ENCODE measurements at regions not wholly inside any gene's neighbourhood (a gene's known extent, or its start where the extent isn't known, plus 50 kb on each side); places are given as distances from the start of the nearest gene placed in this dataset.
A peak's percentile ranks its signal among the peaks of the same experiment; 100 is the strongest.
"Not testable (repeated sequence)": the region's sequence is repeated elsewhere in the genome, so short reads cannot be mapped to it uniquely, and the experiment has no call there.

GRCh38 chr7:118956285-118956684 lies 731.8 kb downstream of the ANKRD7 start:
- DNase-seq, result not testable (repeated sequence)

DNA sequence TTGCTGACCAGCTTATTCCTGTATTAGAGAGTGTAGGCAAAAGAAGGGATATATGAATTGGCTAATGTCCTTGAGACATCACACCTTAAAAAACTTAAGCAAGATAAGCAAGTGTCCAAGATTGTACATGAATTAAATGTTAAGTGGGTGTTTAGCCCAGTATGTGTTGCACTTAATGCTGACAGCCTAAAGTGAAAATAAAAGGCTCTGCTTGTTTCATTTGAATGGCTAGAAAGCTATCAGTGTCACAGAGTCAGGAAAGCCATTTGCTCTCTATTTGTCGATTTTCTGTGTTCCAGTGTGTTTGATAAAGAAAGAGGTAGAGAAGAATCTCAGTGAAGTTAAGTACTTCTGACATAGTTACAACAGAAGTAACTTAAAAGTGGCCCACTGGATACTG lies 744.9 kb downstream of the ANKRD7 start:
- DNase-seq, result no peak

DNA sequence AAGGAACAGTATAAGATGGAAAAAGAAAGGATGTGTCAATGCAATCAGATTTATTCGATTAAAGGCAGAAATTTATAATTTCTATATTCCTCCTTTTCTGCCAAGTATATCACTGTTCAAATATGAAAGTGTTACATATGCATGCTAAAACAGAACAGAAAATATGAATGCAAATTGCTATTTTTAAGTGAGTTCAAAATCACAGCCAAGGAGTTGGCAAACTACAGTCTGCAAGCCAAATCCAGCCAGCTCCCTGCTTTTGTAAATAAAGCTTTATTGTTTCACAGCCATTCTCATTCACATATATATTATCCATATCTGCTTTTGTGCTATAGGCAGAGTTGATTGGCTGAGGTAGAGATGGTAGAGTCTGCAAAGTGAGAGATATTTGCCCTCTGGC lies 747.2 kb downstream of the ANKRD7 start:
- no peak for DNase-seq

GRCh38 chr7:118974836-118975235 lies 750.3 kb downstream of the ANKRD7 start:
- DNase-seq, result no peak

DNA sequence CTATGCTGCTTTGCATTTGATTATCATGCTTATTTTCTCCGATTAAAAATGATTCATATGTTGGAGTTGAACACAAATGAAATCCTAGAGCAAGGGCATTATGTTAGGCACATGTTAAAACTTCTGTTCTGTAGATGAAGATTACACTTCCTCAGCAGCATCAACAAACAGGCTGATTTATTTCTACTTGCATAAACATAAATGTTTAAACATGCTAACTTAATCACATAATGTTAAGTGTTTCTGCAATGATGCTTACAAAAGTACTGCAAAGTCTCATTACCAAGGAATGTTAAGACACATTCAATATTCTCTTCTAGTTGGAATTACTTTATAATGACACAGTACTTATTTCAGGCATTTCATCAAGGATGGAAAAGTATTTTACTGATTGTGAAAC lies 770.8 kb downstream of the ANKRD7 start:
- DNase-seq, result no peak

- no peak for DNase-seq
These were observed 782.7 kb downstream of the ANKRD7 start for GRCh38 chr7:119007236-119007635.

- no peak for DNase-seq
These were observed 786.1 kb downstream of the ANKRD7 start for GRCh38 chr7:119010635-119011034.

DNA sequence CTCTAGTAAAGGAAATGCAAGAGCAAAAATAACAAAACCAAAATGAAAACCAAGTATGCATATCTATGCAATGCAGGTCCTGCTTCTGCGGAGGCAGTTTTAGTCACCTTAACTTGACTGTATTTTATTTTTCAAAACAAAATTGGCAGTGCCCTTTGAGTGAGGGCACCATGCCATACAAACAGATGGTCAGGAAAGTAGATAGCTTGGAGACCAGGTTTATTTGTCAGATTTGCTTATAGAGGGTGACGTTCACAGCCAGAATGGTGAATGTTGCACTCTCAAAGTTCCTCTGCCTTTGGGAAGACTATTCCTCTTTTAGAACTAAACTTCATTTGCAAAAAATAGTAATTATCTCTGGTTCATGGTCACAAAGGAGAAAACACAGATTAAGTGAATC lies 801.9 kb downstream of the ANKRD7 start:
- peak; percentile 66 for DNase-seq

DNA sequence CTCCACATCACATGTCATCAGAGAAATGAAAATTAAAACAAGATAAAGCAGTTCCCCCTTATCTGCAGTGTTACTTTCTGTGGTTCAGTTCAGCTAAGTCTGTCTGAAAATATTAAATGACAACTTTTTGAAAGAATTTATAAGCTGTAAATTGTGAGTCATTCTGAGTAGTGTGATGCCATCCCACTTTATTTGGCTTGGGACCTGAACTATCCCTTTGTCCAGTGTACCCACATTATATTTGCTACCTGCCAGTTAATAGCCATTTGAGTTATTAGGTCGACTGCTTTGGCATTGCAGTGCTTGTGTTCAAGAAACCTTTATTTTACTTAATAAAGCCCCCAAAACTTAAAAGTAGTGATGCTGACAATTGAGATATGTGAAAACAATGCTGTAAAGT lies 804.2 kb downstream of the ANKRD7 start:
- no peak for DNase-seq

DNA sequence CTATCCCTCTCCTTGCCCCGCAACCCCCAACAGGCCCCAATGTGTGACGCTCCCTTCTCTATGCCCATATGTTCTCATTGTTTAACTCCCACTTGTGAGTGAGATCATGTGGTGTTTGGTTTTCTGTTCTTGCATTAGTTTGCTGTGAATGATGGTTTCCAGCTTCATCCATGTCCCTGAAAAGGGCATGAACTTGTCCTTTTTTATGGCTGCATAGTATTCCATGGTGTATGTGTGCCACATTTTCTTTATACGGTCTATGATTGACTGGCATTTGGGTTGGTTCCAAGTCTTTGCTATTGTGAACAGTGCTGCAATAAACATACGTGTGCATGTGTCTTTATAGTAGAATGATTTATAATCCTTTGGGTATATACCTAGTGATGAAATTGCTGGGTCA lies 807.6 kb downstream of the ANKRD7 start:
- DNase-seq, result not testable (repeated sequence)

DNA sequence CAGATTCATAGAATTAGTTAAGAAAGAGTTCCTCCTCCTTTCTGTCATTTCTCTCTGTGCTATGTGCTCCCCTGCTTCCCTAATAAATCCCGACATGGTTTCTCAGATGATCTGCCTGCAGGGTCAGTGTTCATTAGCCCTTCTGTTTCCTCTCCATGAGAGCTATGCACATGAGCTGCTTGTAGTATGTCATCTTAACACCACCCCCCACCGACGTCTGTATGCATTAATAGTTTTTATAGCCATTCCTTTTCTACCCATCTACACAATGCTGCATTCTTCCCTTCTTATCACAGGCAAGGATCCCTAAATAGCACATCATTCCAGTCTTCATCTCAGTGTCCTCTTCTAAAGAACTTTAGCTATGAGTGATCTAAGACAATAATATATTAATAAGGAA lies 809.1 kb downstream of the ANKRD7 start:
- no peak for DNase-seq

DNA sequence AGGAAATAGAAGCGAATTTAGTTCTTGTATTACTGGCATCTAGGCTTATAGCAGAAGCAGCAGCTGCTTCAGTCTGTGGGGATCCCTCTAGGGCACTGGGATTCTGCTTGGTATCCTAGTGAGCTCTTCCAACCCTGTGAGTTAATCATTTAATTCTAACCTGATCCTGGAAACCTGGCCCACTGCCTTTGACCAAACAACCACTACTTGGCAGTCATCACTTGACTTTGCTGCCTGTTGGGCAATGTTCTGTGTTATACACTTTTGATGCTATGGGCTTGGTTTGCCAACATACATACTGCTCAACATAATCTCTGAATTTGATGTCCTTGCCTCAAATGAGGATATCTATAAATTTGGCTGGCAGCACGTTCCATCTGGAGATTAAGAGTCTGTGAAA lies 813.4 kb downstream of the ANKRD7 start:
- DNase-seq, result no peak

DNA sequence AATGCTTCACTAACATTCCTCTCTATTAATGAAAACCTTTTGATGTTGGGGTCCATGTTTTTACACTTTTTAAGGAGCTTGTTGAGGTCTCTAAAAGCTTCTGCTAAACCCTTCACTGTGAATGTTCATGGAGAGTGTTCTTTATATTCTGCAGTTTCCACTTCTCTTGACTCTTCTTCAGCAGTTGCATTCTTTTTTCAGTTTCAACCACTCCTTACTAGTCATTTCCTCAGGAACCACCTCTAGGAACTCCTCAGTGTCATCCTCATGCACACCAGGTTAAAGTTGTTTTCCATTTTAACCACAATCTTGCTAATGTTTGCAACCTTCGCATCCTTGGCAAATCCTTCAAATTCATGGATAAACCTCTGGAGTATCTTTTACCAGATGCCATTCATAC lies 821.6 kb downstream of the ANKRD7 start:
- DNase-seq, result no peak

- DNase-seq, result no peak
These were observed 841.5 kb downstream of the ANKRD7 start for GRCh38 chr7:119065966-119066365.

- no peak for DNase-seq
These were observed 861.5 kb downstream of the ANKRD7 start for GRCh38 chr7:119086026-119086425.

- DNase-seq, result no peak
These were observed 866.3 kb downstream of the ANKRD7 start for GRCh38 chr7:119090851-119091250.

GRCh38 chr7:119096683-119097082 lies 872.2 kb downstream of the ANKRD7 start:
- no peak for DNase-seq

DNA sequence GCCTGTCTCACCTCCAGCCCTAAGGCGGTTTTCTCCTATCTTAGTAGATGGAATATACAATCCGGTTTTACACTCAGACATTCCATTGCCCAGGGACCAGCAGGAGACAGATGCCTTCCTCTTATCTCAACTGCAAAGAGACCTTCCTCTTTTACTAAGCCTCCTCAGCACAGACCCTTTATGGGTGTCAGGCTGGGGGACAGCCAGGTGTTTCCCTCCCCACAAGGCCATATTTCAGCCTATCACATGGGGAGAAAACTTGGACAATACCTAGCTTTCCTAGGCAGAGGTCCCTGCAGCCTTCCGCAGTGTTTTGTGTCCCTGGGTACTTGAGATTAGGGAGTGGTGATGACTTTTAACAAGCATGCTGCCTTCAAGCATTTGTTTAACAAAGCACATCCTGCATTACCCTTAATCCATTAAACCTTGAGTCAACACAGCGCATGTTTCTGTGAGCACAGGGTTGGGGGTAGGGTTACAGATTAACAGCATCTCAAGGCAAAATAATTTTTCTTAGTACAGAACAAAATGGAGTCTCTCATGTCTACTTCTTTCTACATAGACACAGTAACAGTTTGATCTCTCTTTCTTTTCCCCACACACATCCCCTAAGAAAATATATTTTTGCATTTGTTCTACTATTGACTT lies 876.2 kb downstream of the ANKRD7 start:
- not testable (repeated sequence) for DNase-seq

DNA sequence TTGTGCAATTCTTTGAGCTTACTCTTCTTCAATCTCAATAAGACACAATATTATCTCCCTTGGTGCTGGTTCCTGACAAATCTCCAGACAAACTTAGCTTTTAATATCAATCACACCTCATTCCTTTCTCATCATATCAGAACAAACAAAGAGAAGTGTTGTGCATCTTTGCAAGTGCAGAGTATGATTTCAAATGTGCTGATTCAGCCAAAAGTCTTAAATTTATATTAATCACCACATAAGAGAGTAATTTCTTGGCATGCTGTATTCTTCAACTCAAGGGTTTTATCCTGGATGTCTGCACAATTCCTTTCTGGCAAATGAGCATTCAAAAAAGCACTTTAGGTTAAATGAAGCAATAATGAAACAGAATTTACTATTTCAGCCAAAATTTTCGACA lies 877.8 kb downstream of the ANKRD7 start:
- no peak for DNase-seq

GRCh38 chr7:119105381-119105780 lies 880.9 kb downstream of the ANKRD7 start:
- no peak for DNase-seq

DNA sequence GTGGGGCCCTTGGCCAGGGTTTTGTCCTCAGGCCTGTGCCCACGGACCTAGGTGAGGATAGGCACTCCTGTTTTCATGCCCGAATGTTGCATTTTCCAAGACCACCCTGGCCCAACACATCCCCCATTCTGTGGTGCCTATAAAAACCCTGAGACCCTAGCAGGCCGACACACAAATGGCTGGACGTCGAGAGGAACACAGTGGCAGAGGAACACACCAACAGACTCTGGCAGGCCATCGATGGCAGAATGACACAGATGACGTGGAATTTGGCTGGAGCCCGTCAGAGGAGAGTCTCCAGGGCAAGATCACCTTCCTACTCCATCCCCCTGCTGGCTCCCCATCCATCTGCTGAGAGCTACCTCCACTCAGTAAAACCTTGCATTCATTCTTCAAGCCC lies 898.8 kb downstream of the ANKRD7 start:
- DNase-seq, result no peak

- no peak for DNase-seq
These were observed 903.2 kb downstream of the ANKRD7 start for GRCh38 chr7:119127706-119128105.

- DNase-seq, result no peak
These were observed 907.9 kb downstream of the ANKRD7 start for GRCh38 chr7:119132436-119132835.

DNA sequence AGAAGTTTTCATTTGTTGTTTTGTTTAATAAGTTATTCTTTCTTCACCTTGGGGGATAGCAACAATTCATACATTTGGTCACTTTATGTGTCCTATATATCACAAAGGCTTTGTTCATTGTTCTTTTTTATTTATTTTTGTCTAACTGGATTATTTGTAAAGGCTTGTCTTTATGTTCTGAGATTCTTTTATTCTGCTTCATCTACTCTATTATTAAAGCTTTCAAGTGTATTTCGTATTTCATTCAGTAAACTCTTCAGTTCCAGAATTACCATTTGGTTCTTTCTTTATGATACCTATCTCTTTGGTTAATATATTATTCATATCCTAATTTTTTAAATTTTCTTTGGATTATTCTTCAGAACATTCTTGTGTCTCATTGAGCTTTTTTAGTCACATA lies 942.9 kb downstream of the ANKRD7 start:
- no peak for DNase-seq

DNA sequence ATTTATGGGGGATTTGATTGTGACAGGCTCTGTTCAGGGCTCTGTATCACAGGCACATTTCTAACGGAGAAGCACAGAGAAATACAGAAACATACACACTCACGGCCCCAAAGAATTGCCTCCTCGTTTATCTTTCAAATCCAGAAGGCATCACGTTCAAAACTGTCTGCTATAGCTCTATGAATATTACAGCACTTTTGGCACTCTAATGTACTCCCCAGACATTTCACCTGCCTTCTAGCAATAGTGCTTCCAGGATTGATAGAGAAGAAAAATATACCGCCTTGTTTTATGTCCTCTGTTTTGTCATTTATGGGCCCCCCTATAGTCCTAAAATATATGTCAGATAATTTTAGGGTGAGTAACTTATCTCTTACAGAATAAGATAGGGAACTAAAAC lies 947.5 kb downstream of the ANKRD7 start:
- no peak for DNase-seq
